IMR-90 (cell line): ENCODE measurements at regions not wholly inside any gene's neighbourhood (a gene's known extent, or its start where the extent isn't known, plus 50 kb on each side); places are given as distances from the start of the nearest gene placed in this dataset.

Experiments used
- CEBPB ChIP-seq: IDR thresholded peaks from 2 replicates; pipeline ENCODE4 v1.6.1; 2012; ENCODE audit warnings: low read depth, low read length, improper control_type of control experiment
- CTCF ChIP-seq: conservative IDR thresholded peaks from 2 replicates; pipeline ENCODE4 v1.5.1; 2012; ENCODE audit warnings: mild to moderate bottlenecking, low read depth, low read length, improper control_type of control experiment
- USF2 ChIP-seq: fragments of 150-350 bp; IDR thresholded peaks from 2 replicates; pipeline ENCODE4 v1.6.1; 2017; ENCODE audit warnings: mild to moderate bottlenecking, antibody characterized with exemption, low read length, low read depth

GRCh38 chr10:78623578-78624215 lies 445.1 kb upstream of the ZMIZ1 start:
- TF ChIP-seq CEBPB: no peak
- no peak for TF ChIP-seq CTCF
- no peak for TF ChIP-seq USF2
